ENCODE measurements at regions not wholly inside any gene's neighbourhood (a gene's known extent, or its start where the extent isn't known, plus 50 kb on each side); places are given as distances from the start of the nearest gene placed in this dataset.

- no peaks in the 10 kb centered on the region for H4K20me1 ChIP-seq (ENCODE audit: insufficient read depth, low read length)
- no peak overlapping the region for H3K4me3 ChIP-seq (ENCODE audit: insufficient read depth, low read length)
- no peaks in the 10 kb centered on the region for H3K27me3 ChIP-seq (ENCODE audit: insufficient read depth, low read length)
- H3K9me3 ChIP-seq (ENCODE audit: low read depth, low read length), result no peaks in the 10 kb centered on the region
- TF ChIP-seq CTCF (IDR thresholded peaks at IDR 0.05; ENCODE audit: extremely low read depth, low read depth, low read length), result no peak
- no peaks in the 10 kb centered on the region for H3K36me3 ChIP-seq (ENCODE audit: insufficient read depth, low read length)
- H2AFZ ChIP-seq (ENCODE audit: low read length), result no peak overlapping the region
- DNase-seq (ENCODE audit: insufficient read length, low spot score, missing footprints), result no peak
- no peak overlapping the region for H3K4me2 ChIP-seq (ENCODE audit: insufficient read depth, low read length)
- H3K4me1 ChIP-seq (ENCODE audit: insufficient read depth, low read length), result no peaks in the 10 kb centered on the region
- H3K27ac ChIP-seq (ENCODE audit: low read depth, low read length), result no peak overlapping the region
- no peaks in the 10 kb centered on the region for H3K79me2 ChIP-seq (ENCODE audit: insufficient read depth, low read length)
Observed at GRCh38 chr5:42235241-42235640, 188.0 kb upstream of the GHR start.

- Histone ChIP-seq H4K20me1 (ENCODE audit: insufficient read depth, low read length) (no peaks in the 10 kb centered on the region), H3K36me3 (ENCODE audit: insufficient read depth, low read length) (no peaks in the 10 kb centered on the region), H3K4me1 (ENCODE audit: insufficient read depth, low read length) (no peaks in the 10 kb centered on the region), H3K79me2 (ENCODE audit: insufficient read depth, low read length) (no peaks in the 10 kb centered on the region), H3K9me3 (ENCODE audit: low read depth, low read length) (no peaks in the 10 kb centered on the region), H3K4me3 (ENCODE audit: insufficient read depth, low read length) (no peak overlapping the region), H3K27me3 (ENCODE audit: insufficient read depth, low read length) (no peaks in the 10 kb centered on the region), H3K27ac (ENCODE audit: low read depth, low read length) (no peak overlapping the region), H3K4me2 (ENCODE audit: insufficient read depth, low read length) (no peak overlapping the region), H2AFZ (ENCODE audit: low read length) (no peak overlapping the region)
- DNase-seq (ENCODE audit: insufficient read length, low spot score, missing footprints), result no peak
- no peak for TF ChIP-seq CTCF (IDR thresholded peaks at IDR 0.05; ENCODE audit: extremely low read depth, low read depth, low read length)
Observed at GRCh38 chr5:42235837-42236236, 187.4 kb upstream of the GHR start.

GRCh38 chr5:42241636-42242035 is 181.6 kb upstream of the GHR start:
- Histone ChIP-seq H3K36me3 (ENCODE audit: insufficient read depth, low read length) (no peaks in the 10 kb centered on the region), H3K4me2 (ENCODE audit: insufficient read depth, low read length) (no peak overlapping the region), H3K79me2 (ENCODE audit: insufficient read depth, low read length) (no peaks in the 10 kb centered on the region), H3K4me3 (ENCODE audit: insufficient read depth, low read length) (no peak overlapping the region), H4K20me1 (ENCODE audit: insufficient read depth, low read length) (no peaks in the 10 kb centered on the region), H3K27ac (ENCODE audit: low read depth, low read length) (no peak overlapping the region), H3K4me1 (ENCODE audit: insufficient read depth, low read length) (no peaks in the 10 kb centered on the region), H2AFZ (ENCODE audit: low read length) (no peak overlapping the region), H3K27me3 (ENCODE audit: insufficient read depth, low read length) (no peaks in the 10 kb centered on the region), H3K9me3 (ENCODE audit: low read depth, low read length) (no peaks in the 10 kb centered on the region)
- TF ChIP-seq CTCF (IDR thresholded peaks at IDR 0.05; ENCODE audit: extremely low read depth, low read depth, low read length), result no peak
- no peak for DNase-seq (ENCODE audit: insufficient read length, low spot score, missing footprints)

GRCh38 chr5:42242210-42242609 is 181.0 kb upstream of the GHR start:
- Histone ChIP-seq H3K4me1 (ENCODE audit: insufficient read depth, low read length) (no peaks in the 10 kb centered on the region), H3K79me2 (ENCODE audit: insufficient read depth, low read length) (no peaks in the 10 kb centered on the region), H3K4me2 (ENCODE audit: insufficient read depth, low read length) (no peak overlapping the region), H2AFZ (ENCODE audit: low read length) (no peak overlapping the region), H3K27me3 (ENCODE audit: insufficient read depth, low read length) (no peaks in the 10 kb centered on the region), H4K20me1 (ENCODE audit: insufficient read depth, low read length) (no peaks in the 10 kb centered on the region), H3K9me3 (ENCODE audit: low read depth, low read length) (no peaks in the 10 kb centered on the region), H3K4me3 (ENCODE audit: insufficient read depth, low read length) (no peak overlapping the region), H3K27ac (ENCODE audit: low read depth, low read length) (no peak overlapping the region), H3K36me3 (ENCODE audit: insufficient read depth, low read length) (no peaks in the 10 kb centered on the region)
- DNase-seq (ENCODE audit: insufficient read length, low spot score, missing footprints), result no peak
- no peak for TF ChIP-seq CTCF (IDR thresholded peaks at IDR 0.05; ENCODE audit: extremely low read depth, low read depth, low read length)

Data from osteoblast (primary cell).